Bronchial epithelial cell (primary cell): ENCODE measurements at regions not wholly inside any gene's neighbourhood (a gene's known extent, or its start where the extent isn't known, plus 50 kb on each side); places are given as distances from the start of the nearest gene placed in this dataset.

Experiments
- DNase-seq: peaks from one replicate; pipeline ENCODE4 v3.0.0-alpha.2; 2010; ENCODE audit warnings: low read depth
- FAIRE-seq: peaks from 2 replicates; lab custom pipeline; 2011; peaks lifted over from hg19 to GRCh38; lab: Jason Lieb, UNC
- H3K27me3 ChIP-seq: 2 replicates; pipeline ENCODE4 v1.5.1; 2011; ENCODE audit warnings: low read length; ENCODE audit not compliant: control insufficient read depth, insufficient read depth
- H3K36me3 ChIP-seq: 2 replicates; pipeline ENCODE4 v1.5.1; 2011; ENCODE audit warnings: low read length; ENCODE audit not compliant: control insufficient read depth, insufficient read depth
- H3K4me3 ChIP-seq: 2 replicates; pipeline ENCODE4 v1.5.1; 2011; ENCODE audit warnings: mild to moderate bottlenecking, low read depth, low read length, control low read depth
- CTCF ChIP-seq: IDR thresholded peaks from 2 replicates; pipeline ENCODE4 v1.5.1; 2011; ENCODE audit warnings: mild to moderate bottlenecking, moderate library complexity, low read length, control low read depth, inconsistent platforms; ENCODE audit not compliant: insufficient read depth, severe bottlenecking

- DNase-seq (no peak), FAIRE-seq (no peak)
- Histone ChIP-seq H3K36me3 (no peaks in the 10 kb centered on the region), H3K27me3 (no peaks in the 10 kb centered on the region), H3K4me3 (no peak overlapping the region)
- TF ChIP-seq CTCF: no peak
These were observed 150.7 kb downstream of the CCDC34 start for GRCh38 chr11:27212248-27212780.

- H3K27me3 ChIP-seq: no peaks in the 10 kb centered on the region
- no peak for DNase-seq
- no peak for FAIRE-seq
- H3K36me3 ChIP-seq: no peaks in the 10 kb centered on the region
- peak; percentile 17 for TF ChIP-seq CTCF
- H3K4me3 ChIP-seq: no peak overlapping the region
These were observed 151.5 kb downstream of the CCDC34 start for GRCh38 chr11:27211370-27212127.

- no peak for TF ChIP-seq CTCF
- DNase-seq (no peak), FAIRE-seq (no peak)
- Histone ChIP-seq H3K4me3 (no peak overlapping the region), H3K27me3 (no peaks in the 10 kb centered on the region), H3K36me3 (no peaks in the 10 kb centered on the region)
These were observed 152.5 kb downstream of the CCDC34 start for GRCh38 chr11:27210531-27210930.

GRCh38 chr11:27209562-27210005 lies 153.4 kb downstream of the CCDC34 start:
- no peaks in the 10 kb centered on the region for H3K27me3 ChIP-seq
- no peak for TF ChIP-seq CTCF
- FAIRE-seq (peak; percentile 13), DNase-seq (peak; percentile 99)
- H3K36me3 ChIP-seq: no peaks in the 10 kb centered on the region
- no peak overlapping the region for H3K4me3 ChIP-seq

- Histone ChIP-seq H3K4me3 (no peak overlapping the region), H3K27me3 (no peaks in the 10 kb centered on the region), H3K36me3 (no peaks in the 10 kb centered on the region)
- TF ChIP-seq CTCF: no peak
- no peak for FAIRE-seq
- DNase-seq: no peak
These were observed 154.2 kb downstream of the CCDC34 start for GRCh38 chr11:27208846-27209245.
